Psoas muscle (tissue), 7 donors: ENCODE measurements at regions not wholly inside any gene's neighbourhood (a gene's known extent, or its start where the extent isn't known, plus 50 kb on each side); places are given as distances from the start of the nearest gene placed in this dataset.

Source experiments
- ATAC-seq, 4 donors: fragments of 200-7000 bp; cut with Tn5 transposase; one replicate each; pipeline ENCODE4 v1.9.1; 2020; ENCODE audit warnings: moderate library complexity in 3 of 4, mild to moderate bottlenecking in 2 of 4
- DNase-seq, 2 donors: peaks; one replicate each; pipeline ENCODE4 v3.0.0-alpha.2; 2020
- H3K27ac ChIP-seq: fragments of 200-600 bp; one replicate; pipeline ENCODE4 v1.8.0; 2022
- H3K27me3 ChIP-seq, 3 donors: fragments of 200-600 bp in 1 of 3; one replicate each; pipeline versions ENCODE4 v1.6.1 to v1.8.0; 2013 to 2022; ENCODE audit warnings: low read length in 2 of 3, mild to moderate bottlenecking in 2 of 3, moderate library complexity in 1 of 3; ENCODE audit not compliant: insufficient read depth in 3 of 3
- H3K36me3 ChIP-seq, 2 donors: fragments of 200-600 bp in 1 of 2; one replicate each; pipeline versions ENCODE4 v1.6.1 to v1.8.0; 2013 to 2022; ENCODE audit warnings: low read depth in 1 of 2, mild to moderate bottlenecking in 1 of 2, moderate library complexity in 1 of 2; ENCODE audit not compliant: insufficient read depth in 1 of 2
- H3K4me1 ChIP-seq: fragments of 200-600 bp; one replicate; pipeline ENCODE4 v1.8.0; 2022
- H3K4me3 ChIP-seq: fragments of 200-600 bp; one replicate; pipeline ENCODE4 v1.8.0; 2022; ENCODE audit warnings: mild to moderate bottlenecking
- H3K9me3 ChIP-seq: fragments of 200-600 bp; one replicate; pipeline ENCODE4 v1.8.0; 2022
- WGBS, 3 donors: extraction: QIAGEN DNeasy Blood & Tissue Kit; methylation state at CpG; one replicate each; pipeline versions ENCODE4 v1.1.6 to v1.1.7; 2013; 5-methylcytosine and 5-hydroxymethylcytosine counted together
- intact Hi-C, 2 donors: fragments of 100-400 bp; cut with DNase I; formaldehyde crosslinking; loops; one replicate each; pipeline versions ENCODE4 v1.11.0 to v1.14.2; 2022
- TF ChIP-seq, protein P1 (sequence below): fragments of 200-600 bp; IDR thresholded peaks from one replicate; pipeline ENCODE4 v1.8.0; 2022; ENCODE audit warnings: antibody characterized with exemption
- donor health status: healthy with polysubstance abuse.
- donor health status: DM: no; HTN: no; CAD: no; lungs with moderate emphysema.
- donor health status: Bipolar disorder and iron deficiency.
- donor health status: healthy.
- donor health status: DM: yes; HTN: yes; CAD: no.
- donor health status: DM: no; HTN: no; CAD: no.
- donor health status: DM: yes; HTN: yes; CAD: no.

DNA sequence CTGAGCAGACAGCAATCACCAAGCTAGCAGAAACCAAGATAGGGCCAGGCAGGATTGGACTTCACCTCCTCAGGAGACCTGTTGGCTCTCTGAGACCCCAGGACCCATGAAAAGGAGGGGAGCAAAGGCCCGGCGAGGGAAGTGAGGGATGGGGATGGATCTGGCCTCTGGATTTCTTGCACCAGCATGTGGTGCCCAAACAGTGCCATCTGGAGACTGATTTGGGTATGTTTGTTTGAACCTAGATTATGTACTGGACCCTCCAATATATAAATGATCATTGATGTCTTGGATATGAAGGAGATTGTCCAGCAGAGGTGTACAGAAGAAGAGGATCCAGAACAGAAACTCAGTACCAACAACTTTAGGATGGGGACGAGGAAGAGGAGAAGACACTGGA lies 83.4 kb upstream of the LY86 start:
- DNase-seq (no peak), ATAC-seq (no peak)
- Histone ChIP-seq H3K9me3 (peaks cover 14% of the 10 kb centered on the region), H3K4me1 (no peaks in the 10 kb centered on the region), H3K27me3 (no peaks in the 10 kb centered on the region), H3K27ac (no peak overlapping the region), H3K36me3 (no peaks in the 10 kb centered on the region), H3K4me3 (no peak overlapping the region)
- WGBS, 3 donors: 76 to 87% (median 78%) methylated on average over 3 of the region's 3 CpGs
- intact Hi-C loops: no loop called here
- TF ChIP-seq, protein P1, sequence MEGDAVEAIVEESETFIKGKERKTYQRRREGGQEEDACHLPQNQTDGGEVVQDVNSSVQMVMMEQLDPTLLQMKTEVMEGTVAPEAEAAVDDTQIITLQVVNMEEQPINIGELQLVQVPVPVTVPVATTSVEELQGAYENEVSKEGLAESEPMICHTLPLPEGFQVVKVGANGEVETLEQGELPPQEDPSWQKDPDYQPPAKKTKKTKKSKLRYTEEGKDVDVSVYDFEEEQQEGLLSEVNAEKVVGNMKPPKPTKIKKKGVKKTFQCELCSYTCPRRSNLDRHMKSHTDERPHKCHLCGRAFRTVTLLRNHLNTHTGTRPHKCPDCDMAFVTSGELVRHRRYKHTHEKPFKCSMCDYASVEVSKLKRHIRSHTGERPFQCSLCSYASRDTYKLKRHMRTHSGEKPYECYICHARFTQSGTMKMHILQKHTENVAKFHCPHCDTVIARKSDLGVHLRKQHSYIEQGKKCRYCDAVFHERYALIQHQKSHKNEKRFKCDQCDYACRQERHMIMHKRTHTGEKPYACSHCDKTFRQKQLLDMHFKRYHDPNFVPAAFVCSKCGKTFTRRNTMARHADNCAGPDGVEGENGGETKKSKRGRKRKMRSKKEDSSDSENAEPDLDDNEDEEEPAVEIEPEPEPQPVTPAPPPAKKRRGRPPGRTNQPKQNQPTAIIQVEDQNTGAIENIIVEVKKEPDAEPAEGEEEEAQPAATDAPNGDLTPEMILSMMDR: no peak

DNA sequence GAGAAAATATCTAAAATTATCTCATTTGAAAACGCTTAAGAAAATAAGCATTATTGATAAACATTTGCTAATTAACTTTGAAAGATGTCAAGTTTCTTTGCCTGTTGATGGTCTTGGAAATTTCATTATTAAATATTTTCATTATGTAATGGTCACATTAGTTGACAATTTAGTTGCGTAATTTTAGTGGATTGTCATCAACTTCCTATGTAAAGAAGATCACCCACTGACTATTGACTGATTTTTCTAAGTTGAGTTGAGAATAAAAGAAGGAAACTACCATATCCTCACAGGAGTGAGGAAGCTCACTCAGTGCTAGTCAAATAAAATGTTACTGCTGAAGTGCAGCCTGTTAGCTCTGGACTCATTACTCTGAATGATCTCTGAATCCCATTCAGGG lies 79.9 kb upstream of the LY86 start:
- DNase-seq (no peak), ATAC-seq (no peak)
- Histone ChIP-seq H3K27ac (no peak overlapping the region), H3K4me3 (no peak overlapping the region), H3K27me3 (no peaks in the 10 kb centered on the region), H3K4me1 (no peaks in the 10 kb centered on the region), H3K36me3 (no peaks in the 10 kb centered on the region), H3K9me3 (peaks cover 14% of the 10 kb centered on the region)
- intact Hi-C loops: no loop called here
- TF ChIP-seq, protein P1: no peak
- WGBS, 3 donors: 89 to 91% (median 89%) methylated on average over 2 of the region's 2 CpGs

DNA sequence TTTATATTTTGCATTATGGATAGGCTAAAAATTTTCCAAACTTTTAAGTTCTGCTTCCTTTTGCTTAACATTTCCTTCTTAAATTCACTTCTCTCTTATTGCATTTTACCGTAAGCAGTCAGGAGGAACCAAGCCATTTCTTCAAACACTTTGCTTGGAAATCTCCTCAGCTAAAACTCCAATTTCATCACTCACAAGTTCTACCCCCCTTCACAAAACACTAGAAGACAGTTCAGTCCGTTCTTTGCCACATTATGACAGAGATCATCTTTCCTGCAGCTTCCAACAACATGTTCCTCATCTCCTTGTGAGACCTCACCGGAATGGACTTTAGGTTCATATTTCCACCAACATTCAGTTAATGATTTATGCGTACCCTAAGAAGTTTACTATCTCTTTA lies 79.2 kb upstream of the LY86 start:
- Histone ChIP-seq H3K9me3 (peaks cover 14% of the 10 kb centered on the region), H3K4me3 (no peak overlapping the region), H3K27me3 (no peaks in the 10 kb centered on the region), H3K36me3 (no peaks in the 10 kb centered on the region), H3K27ac (no peak overlapping the region), H3K4me1 (no peaks in the 10 kb centered on the region)
- DNase-seq (no peak), ATAC-seq (no peak)
- intact Hi-C loops: no loop called here
- WGBS, 3 donors: 76 to 81% (median 77%) methylated on average over 4 of the region's 4 CpGs
- TF ChIP-seq, protein P1: no peak

DNA sequence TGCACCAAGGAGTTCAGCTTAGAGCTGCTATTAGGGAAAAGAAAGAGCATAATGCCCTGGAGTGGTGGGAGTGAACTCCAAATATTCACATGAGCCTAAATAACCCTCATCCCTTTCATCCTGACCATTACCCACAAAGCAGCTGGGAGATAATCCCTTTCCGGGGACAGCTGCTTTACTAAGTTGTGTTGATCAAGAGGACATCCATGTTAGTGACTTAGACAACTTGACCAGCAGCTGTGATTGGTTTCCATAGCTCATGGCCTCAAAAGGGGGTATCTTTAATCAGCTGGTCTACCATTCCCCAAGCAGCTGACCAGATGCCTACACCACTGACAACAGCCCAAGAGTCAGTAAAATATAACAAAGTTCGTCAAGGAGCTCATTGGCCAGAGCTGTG lies 75.8 kb upstream of the LY86 start:
- H3K9me3 ChIP-seq: peaks cover 8% of the 10 kb centered on the region
- TF ChIP-seq, protein P1: no peak
- DNase-seq (no peak), ATAC-seq (no peak)
- H3K4me3 ChIP-seq: no peak overlapping the region
- H3K27me3 ChIP-seq: peaks cover 0 to 4% (median 0%) of the 10 kb centered on the region in 3 donors
- H3K4me1 ChIP-seq: no peaks in the 10 kb centered on the region
- intact Hi-C loops: no loop called here
- H3K27ac ChIP-seq: no peak overlapping the region
- 55 to 64% (median 61%) methylated on average over 2 of the region's 2 CpGs for WGBS, 3 donors
- no peaks in the 10 kb centered on the region for H3K36me3 ChIP-seq
